ENCODE measurements at regions not wholly inside any gene's neighbourhood (a gene's known extent, or its start where the extent isn't known, plus 50 kb on each side); places are given as distances from the start of the nearest gene placed in this dataset.

DNA sequence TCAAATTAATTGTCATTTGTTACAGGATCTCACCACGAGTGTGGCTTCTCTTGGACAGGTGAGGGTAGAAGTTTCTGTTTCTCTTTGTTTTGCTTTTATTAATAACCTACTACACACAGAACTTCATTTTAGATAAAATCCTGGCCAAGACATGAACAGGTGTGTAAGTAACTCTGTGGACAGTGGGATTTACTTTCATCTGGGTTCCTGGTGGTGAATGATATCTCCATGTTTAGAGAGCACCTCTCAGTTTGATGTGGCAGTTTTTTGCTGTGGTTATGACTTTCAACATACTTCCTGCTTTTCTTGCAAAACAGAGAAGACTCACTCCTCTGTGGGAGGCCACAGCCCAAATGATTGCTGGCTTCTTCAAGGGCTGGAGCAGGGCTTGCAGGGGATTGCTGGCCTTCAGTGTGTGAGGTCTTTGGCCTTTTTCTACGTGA, 71.1 kb upstream of the XCR1 start:
- TF ChIP-seq, protein P1, sequence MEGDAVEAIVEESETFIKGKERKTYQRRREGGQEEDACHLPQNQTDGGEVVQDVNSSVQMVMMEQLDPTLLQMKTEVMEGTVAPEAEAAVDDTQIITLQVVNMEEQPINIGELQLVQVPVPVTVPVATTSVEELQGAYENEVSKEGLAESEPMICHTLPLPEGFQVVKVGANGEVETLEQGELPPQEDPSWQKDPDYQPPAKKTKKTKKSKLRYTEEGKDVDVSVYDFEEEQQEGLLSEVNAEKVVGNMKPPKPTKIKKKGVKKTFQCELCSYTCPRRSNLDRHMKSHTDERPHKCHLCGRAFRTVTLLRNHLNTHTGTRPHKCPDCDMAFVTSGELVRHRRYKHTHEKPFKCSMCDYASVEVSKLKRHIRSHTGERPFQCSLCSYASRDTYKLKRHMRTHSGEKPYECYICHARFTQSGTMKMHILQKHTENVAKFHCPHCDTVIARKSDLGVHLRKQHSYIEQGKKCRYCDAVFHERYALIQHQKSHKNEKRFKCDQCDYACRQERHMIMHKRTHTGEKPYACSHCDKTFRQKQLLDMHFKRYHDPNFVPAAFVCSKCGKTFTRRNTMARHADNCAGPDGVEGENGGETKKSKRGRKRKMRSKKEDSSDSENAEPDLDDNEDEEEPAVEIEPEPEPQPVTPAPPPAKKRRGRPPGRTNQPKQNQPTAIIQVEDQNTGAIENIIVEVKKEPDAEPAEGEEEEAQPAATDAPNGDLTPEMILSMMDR (conservative IDR thresholded peaks at IDR 0.05): no peak
- no peak overlapping the region for H4K91ac ChIP-seq (ENCODE audit: insufficient read length, low read depth, low read length)
- no peaks in the 10 kb centered on the region for H3K79me1 ChIP-seq (ENCODE audit: insufficient read depth, low read depth, low read length, poor library complexity, severe bottlenecking)
- no peaks in the 10 kb centered on the region for H3K23me2 ChIP-seq (ENCODE audit: insufficient read length, low read depth, low read length, poor library complexity, severe bottlenecking)
- no peak overlapping the region for H3K27ac ChIP-seq (ENCODE audit: insufficient read length, low read depth, low read length)
- no peak overlapping the region for H3T11ph ChIP-seq (ENCODE audit: low read length)
- Mint-ChIP-seq H3K27ac (no peak overlapping the region), H3K9me3 (peaks cover 0 to 4% of the 10 kb centered on the region in 2 experiments; a peak in 2 of 5 replicates), H3K27me3 (ENCODE audit: low read depth) (peaks cover 3% of the 10 kb centered on the region; the same call in 1 of the 2 replicates), H3K36me3 (ENCODE audit: insufficient read depth in 1 of 3, low read depth in 3 of 3) (no peaks in the 10 kb centered on the region), H3K4me1 (no peaks in the 10 kb centered on the region), H3K4me3 (no peak overlapping the region)
- H3K9me3 ChIP-seq (ENCODE audit: control insufficient read depth, low read depth, low read length): no peaks in the 10 kb centered on the region
- WGBS (ENCODE audit: extremely low coverage, insufficient read length, low lambda C conversion rate): no CpG with 5 or more reads among the region's 2 CpGs
- no peak overlapping the region for H2BK12ac ChIP-seq (ENCODE audit: insufficient read length, low read depth, low read length)
- H2BK120ac ChIP-seq (ENCODE audit: low read depth, low read length, poor library complexity, severe bottlenecking): no peak overlapping the region
- H3K4me1 ChIP-seq (ENCODE audit: insufficient read depth, low read length): no peaks in the 10 kb centered on the region
- no peak overlapping the region for H3K4me2 ChIP-seq (ENCODE audit: insufficient read depth, insufficient read length, low read length)
- no peaks in the 10 kb centered on the region for H3K79me2 ChIP-seq (ENCODE audit: insufficient read depth, low read length)
- H2BK15ac ChIP-seq (ENCODE audit: low read depth, low read length): no peak overlapping the region
- no peaks in the 10 kb centered on the region for H4K20me1 ChIP-seq (ENCODE audit: control insufficient read depth, insufficient read depth, insufficient read length)
- no peak overlapping the region for H3K23ac ChIP-seq (ENCODE audit: insufficient read length, low read depth, low read length)
- H3K18ac ChIP-seq (ENCODE audit: insufficient read length, low read depth, low read length): no peak overlapping the region
- no peak for DNase-seq
- no peak overlapping the region for H2BK20ac ChIP-seq (ENCODE audit: low read depth, low read length, poor library complexity, severe bottlenecking)
- no peak overlapping the region for H3K14ac ChIP-seq (ENCODE audit: insufficient read depth, low read length)
- H4K5ac ChIP-seq (ENCODE audit: insufficient read length, low read depth, low read length): no peak overlapping the region
- H2AFZ ChIP-seq (ENCODE audit: low read length): no peak overlapping the region
- no peak overlapping the region for H3K4ac ChIP-seq (ENCODE audit: low read depth, low read length)
- no peaks in the 10 kb centered on the region for H3K27me3 ChIP-seq (ENCODE audit: insufficient read depth, low read length)
- no peak overlapping the region for H2AK5ac ChIP-seq (ENCODE audit: insufficient read length, low read length)
- no peak overlapping the region for H3K9ac ChIP-seq (ENCODE audit: extremely low read depth, insufficient read length, low read length)
- no peak overlapping the region for H3K56ac ChIP-seq (ENCODE audit: insufficient read length, low read depth, low read length)
- no peak overlapping the region for H4K8ac ChIP-seq (replicated peaks; ENCODE audit: insufficient read length, low read depth, low read length)
- H2BK5ac ChIP-seq (ENCODE audit: insufficient read length, low read length): no peak overlapping the region

Data from H9 (cell line).